Activated naive CD8-positive, alpha-beta T cell treated with anti-CD3 and anti-CD28 coated beads for 36 hours (primary cell): ENCODE measurements at regions not wholly inside any gene's neighbourhood (a gene's known extent, or its start where the extent isn't known, plus 50 kb on each side); places are given as distances from the start of the nearest gene placed in this dataset.
"Not testable (repeated sequence)": the region's sequence is repeated elsewhere in the genome, so short reads cannot be mapped to it uniquely, and the experiment has no call there.

ENCODE experiments used
- DNase-seq: peaks from one replicate; pipeline ENCODE4 v3.0.0; 2021
- H3K27ac Mint-ChIP-seq: one replicate; pipeline ENCODE4 v1.8.0; 2022; ENCODE audit warnings: mild to moderate bottlenecking, moderate library complexity, mixed read lengths
- H3K27me3 Mint-ChIP-seq: one replicate; pipeline ENCODE4 v1.8.0; 2022; ENCODE audit warnings: mild to moderate bottlenecking, mixed read lengths
- H3K36me3 Mint-ChIP-seq: one replicate; pipeline ENCODE4 v1.8.0; 2021; ENCODE audit warnings: mild to moderate bottlenecking, mixed read lengths
- H3K4me1 Mint-ChIP-seq: one replicate; pipeline ENCODE4 v1.8.0; 2021; ENCODE audit warnings: mixed read lengths
- H3K4me3 Mint-ChIP-seq: one replicate; pipeline ENCODE4 v1.8.0; 2022; ENCODE audit warnings: mild to moderate bottlenecking, moderate library complexity, mixed read lengths
- H3K9me3 Mint-ChIP-seq: one replicate; pipeline ENCODE4 v1.8.0; 2022; ENCODE audit warnings: mixed read lengths

GRCh38 chr6:9257215-9257614 is 821.9 kb upstream of the SLC35B3 start:
- Mint-ChIP-seq H3K4me3 (no peak overlapping the region), H3K4me1 (no peaks in the 10 kb centered on the region), H3K9me3 (peaks cover 6% of the 10 kb centered on the region), H3K36me3 (no peaks in the 10 kb centered on the region), H3K27me3 (peaks cover 3% of the 10 kb centered on the region), H3K27ac (no peak overlapping the region)
- DNase-seq = no peak

DNA sequence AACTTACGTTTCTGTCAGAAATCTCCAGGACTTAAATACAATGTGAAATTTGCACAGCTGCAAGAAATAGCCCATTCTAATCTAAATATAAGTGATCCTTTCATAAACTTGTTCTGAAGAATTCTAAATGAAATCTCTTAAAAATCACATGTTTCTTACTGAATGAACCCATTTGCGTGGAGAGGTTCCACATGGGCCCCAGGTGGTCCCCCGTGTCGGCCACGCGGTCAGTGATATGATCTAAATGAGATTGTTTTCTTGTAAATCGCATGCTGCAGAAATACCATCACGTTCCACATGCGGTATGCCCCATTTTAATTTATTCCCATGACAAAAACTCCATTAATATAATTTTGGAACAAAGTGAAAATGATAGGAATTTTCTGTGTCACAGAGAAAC is 818.9 kb upstream of the SLC35B3 start:
- H3K27me3 Mint-ChIP-seq = peaks cover 3% of the 10 kb centered on the region
- H3K9me3 Mint-ChIP-seq = no peaks in the 10 kb centered on the region
- H3K36me3 Mint-ChIP-seq = no peaks in the 10 kb centered on the region
- no peak overlapping the region for H3K4me3 Mint-ChIP-seq
- no peak for DNase-seq
- no peaks in the 10 kb centered on the region for H3K4me1 Mint-ChIP-seq
- no peak overlapping the region for H3K27ac Mint-ChIP-seq

- no peak for DNase-seq
- H3K9me3 Mint-ChIP-seq = no peaks in the 10 kb centered on the region
- H3K4me3 Mint-ChIP-seq = no peak overlapping the region
- peaks cover 3% of the 10 kb centered on the region for H3K27me3 Mint-ChIP-seq
- no peak overlapping the region for H3K27ac Mint-ChIP-seq
- H3K4me1 Mint-ChIP-seq = no peaks in the 10 kb centered on the region
- H3K36me3 Mint-ChIP-seq = no peaks in the 10 kb centered on the region
Measured at GRCh38 chr6:9252799-9253198, 817.5 kb upstream of the SLC35B3 start.

DNA sequence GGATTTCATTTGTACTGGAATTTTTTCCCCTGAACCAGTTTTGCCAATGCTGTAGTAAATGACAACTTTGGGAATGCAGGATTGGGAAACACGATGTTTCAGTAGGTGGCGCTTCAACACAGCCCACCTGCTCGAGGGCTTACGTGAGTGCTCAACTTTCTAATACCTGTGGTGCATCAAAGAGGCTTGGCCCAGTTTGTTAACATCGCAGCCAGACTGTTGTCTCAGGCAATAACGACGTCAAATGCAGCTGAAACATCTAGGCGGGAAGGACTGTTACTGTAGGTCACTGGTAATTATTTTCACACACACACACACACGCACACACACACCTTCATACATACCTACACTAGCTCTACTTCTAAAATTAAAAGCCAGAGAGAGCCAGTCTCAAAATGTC is 815.5 kb upstream of the SLC35B3 start:
- Mint-ChIP-seq H3K36me3 (no peaks in the 10 kb centered on the region), H3K27me3 (peaks cover 3% of the 10 kb centered on the region), H3K9me3 (no peaks in the 10 kb centered on the region), H3K4me3 (no peak overlapping the region), H3K27ac (no peak overlapping the region), H3K4me1 (no peaks in the 10 kb centered on the region)
- DNase-seq = no peak

GRCh38 chr6:9248133-9248532 is 812.8 kb upstream of the SLC35B3 start:
- H3K9me3 Mint-ChIP-seq = no peaks in the 10 kb centered on the region
- H3K36me3 Mint-ChIP-seq = no peaks in the 10 kb centered on the region
- no peak for DNase-seq
- no peak overlapping the region for H3K27ac Mint-ChIP-seq
- no peaks in the 10 kb centered on the region for H3K27me3 Mint-ChIP-seq
- no peaks in the 10 kb centered on the region for H3K4me1 Mint-ChIP-seq
- H3K4me3 Mint-ChIP-seq = no peak overlapping the region

GRCh38 chr6:9240861-9241260 is 805.5 kb upstream of the SLC35B3 start:
- DNase-seq = no peak
- Mint-ChIP-seq H3K27me3 (no peaks in the 10 kb centered on the region), H3K9me3 (no peaks in the 10 kb centered on the region), H3K27ac (no peak overlapping the region), H3K36me3 (no peaks in the 10 kb centered on the region), H3K4me1 (no peaks in the 10 kb centered on the region), H3K4me3 (no peak overlapping the region)

GRCh38 chr6:9236443-9236842 is 801.1 kb upstream of the SLC35B3 start:
- no peaks in the 10 kb centered on the region for H3K27me3 Mint-ChIP-seq
- peaks cover 3% of the 10 kb centered on the region for H3K9me3 Mint-ChIP-seq
- no peak for DNase-seq
- H3K4me1 Mint-ChIP-seq = no peaks in the 10 kb centered on the region
- H3K27ac Mint-ChIP-seq = no peak overlapping the region
- no peaks in the 10 kb centered on the region for H3K36me3 Mint-ChIP-seq
- no peak overlapping the region for H3K4me3 Mint-ChIP-seq

DNA sequence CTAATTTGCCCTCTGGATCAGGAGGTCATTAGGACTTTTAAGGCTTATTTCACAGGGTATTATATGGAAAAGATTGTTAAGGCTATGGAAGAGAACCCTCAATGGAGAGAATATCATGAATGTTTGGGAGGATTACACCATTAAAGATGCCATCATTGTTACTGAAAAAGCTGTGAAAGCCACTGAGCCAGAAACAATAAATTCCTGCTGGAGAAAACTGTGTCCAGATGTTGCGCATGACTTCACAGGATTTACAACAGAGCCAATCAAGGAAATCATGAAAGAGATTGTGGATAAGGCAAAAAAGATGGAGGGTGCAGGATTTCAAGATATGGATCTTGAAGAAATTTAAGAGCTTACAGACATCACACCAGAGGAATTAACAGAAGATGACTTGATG is 798.3 kb upstream of the SLC35B3 start:
- Mint-ChIP-seq H3K9me3 (peaks cover 3% of the 10 kb centered on the region), H3K27ac (no peak overlapping the region), H3K4me1 (no peaks in the 10 kb centered on the region), H3K4me3 (no peak overlapping the region), H3K36me3 (no peaks in the 10 kb centered on the region), H3K27me3 (no peaks in the 10 kb centered on the region)
- no peak for DNase-seq

DNA sequence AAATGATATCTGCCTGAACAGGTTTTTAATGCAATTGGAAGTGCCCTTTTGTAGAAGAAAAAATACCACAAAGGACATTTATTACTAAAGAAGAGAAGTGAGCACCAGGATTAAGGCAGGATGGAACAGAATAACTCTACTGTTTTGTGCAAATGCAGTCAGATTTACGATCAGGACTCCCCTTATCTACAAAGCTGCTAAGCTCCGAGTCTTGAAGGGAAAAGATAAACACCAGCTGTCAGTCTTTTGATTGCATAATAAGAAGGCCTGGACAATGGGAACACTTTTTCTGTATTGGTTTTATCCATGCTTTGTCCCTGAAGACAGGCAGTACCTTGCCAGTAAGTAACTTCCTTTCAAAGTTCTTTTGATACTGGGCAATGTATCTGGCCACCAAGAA is 797.9 kb upstream of the SLC35B3 start:
- Mint-ChIP-seq H3K4me1 (no peaks in the 10 kb centered on the region), H3K9me3 (peaks cover 3% of the 10 kb centered on the region), H3K27me3 (no peaks in the 10 kb centered on the region), H3K27ac (no peak overlapping the region), H3K4me3 (no peak overlapping the region), H3K36me3 (no peaks in the 10 kb centered on the region)
- no peak for DNase-seq

DNA sequence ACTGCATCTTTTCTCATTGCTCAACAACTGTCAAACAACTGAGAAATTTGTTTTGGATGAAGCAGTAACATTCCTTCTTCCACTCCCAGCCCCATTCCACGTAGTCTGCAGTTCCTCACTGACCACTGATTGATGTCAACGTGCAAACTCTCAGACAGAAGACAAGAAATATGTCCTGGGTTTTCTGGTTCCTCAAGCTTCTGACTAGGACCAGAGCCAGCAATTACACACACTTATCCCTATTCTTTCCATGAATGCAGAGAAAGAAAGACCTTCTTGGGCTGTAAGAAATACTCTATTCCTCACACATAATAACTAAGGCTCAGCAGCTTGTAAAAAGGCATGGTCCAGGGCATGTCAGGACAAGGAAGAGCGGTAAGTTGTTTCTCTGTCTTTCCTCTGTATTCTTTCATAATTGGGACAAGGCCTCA is 790.1 kb upstream of the SLC35B3 start:
- H3K27ac Mint-ChIP-seq = no peak overlapping the region
- no peaks in the 10 kb centered on the region for H3K4me1 Mint-ChIP-seq
- peaks cover 5% of the 10 kb centered on the region for H3K9me3 Mint-ChIP-seq
- H3K4me3 Mint-ChIP-seq = no peak overlapping the region
- H3K27me3 Mint-ChIP-seq = no peaks in the 10 kb centered on the region
- no peak for DNase-seq
- H3K36me3 Mint-ChIP-seq = no peaks in the 10 kb centered on the region

DNA sequence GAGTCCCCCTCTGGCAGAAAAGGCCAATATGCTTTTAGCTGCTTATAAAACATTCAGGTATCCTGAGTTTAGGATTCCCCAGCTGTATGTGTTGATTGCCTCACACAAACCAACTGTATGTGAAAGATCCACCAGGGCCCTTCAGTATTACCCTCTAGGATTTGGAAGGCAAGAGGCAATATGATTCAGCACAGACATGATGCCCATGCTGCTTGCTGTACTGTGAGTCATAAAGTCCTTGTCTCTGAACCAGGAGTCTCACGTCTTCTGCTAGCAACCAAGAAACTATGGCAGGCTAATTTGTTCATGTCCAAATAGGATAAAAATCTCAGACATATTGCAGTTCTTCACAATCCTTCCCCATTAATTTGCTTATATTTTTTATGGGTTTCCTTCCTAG is 789.2 kb upstream of the SLC35B3 start:
- Mint-ChIP-seq H3K4me3 (no peak overlapping the region), H3K27ac (no peak overlapping the region), H3K4me1 (no peaks in the 10 kb centered on the region), H3K36me3 (no peaks in the 10 kb centered on the region), H3K27me3 (no peaks in the 10 kb centered on the region), H3K9me3 (peaks cover 5% of the 10 kb centered on the region)
- no peak for DNase-seq

DNA sequence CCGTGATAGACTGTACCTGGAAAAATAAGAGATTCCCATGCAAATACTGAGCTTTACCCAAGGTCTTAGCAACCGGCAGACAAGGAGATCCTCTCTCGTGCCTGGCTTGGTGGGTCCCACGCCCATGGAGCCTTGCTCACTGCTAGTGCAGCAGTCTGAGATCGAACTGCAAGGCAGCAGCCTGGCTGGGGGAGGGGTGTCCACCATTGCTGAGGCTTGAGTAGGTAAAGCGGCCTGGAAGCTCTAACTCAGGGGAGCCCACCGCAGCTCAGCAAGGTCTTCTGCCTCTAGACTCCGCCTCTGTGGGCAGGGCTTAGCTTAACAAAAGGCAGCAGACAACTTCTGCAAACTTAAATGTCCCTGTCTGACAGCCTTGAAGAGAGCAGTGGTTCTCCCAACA is 778.4 kb upstream of the SLC35B3 start:
- not testable (repeated sequence) for H3K27me3 Mint-ChIP-seq, DNase-seq, H3K4me3 Mint-ChIP-seq, H3K36me3 Mint-ChIP-seq, H3K27ac Mint-ChIP-seq, H3K4me1 Mint-ChIP-seq
- H3K9me3 Mint-ChIP-seq = peaks cover 10% of the 10 kb centered on the region

GRCh38 chr6:9208966-9209365 is 773.6 kb upstream of the SLC35B3 start:
- DNase-seq = no peak
- H3K9me3 Mint-ChIP-seq = peaks cover 8% of the 10 kb centered on the region

DNA sequence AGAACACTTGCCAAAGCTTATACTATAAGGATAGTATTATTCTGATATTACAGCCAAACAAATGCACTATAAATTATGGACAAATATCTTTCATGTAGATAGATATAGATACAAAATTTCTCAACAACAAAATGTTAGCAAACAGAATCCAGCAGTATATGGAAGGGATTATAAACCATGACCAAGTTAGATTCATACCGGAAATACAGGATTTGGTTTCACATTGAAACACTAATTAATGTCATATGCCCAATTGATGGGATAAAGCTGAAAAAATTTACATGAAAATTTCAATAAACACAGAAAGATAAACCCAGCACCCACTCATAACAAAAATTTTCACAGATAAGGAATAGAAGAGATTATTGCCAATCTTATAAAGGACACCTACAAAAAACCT is 770.3 kb upstream of the SLC35B3 start:
- no peak for DNase-seq
- H3K27me3 Mint-ChIP-seq = no peaks in the 10 kb centered on the region
- no peak overlapping the region for H3K27ac Mint-ChIP-seq
- no peaks in the 10 kb centered on the region for H3K4me1 Mint-ChIP-seq
- peaks cover 8% of the 10 kb centered on the region for H3K9me3 Mint-ChIP-seq
- no peak overlapping the region for H3K4me3 Mint-ChIP-seq
- no peaks in the 10 kb centered on the region for H3K36me3 Mint-ChIP-seq

More at GRCh38 chr6:9208966-9209365, 773.6 kb upstream of the SLC35B3 start:
- H3K36me3 Mint-ChIP-seq = no peaks in the 10 kb centered on the region
- no peak overlapping the region for H3K4me3 Mint-ChIP-seq
- no peaks in the 10 kb centered on the region for H3K4me1 Mint-ChIP-seq
- H3K27me3 Mint-ChIP-seq = no peaks in the 10 kb centered on the region
- no peak overlapping the region for H3K27ac Mint-ChIP-seq

DNA sequence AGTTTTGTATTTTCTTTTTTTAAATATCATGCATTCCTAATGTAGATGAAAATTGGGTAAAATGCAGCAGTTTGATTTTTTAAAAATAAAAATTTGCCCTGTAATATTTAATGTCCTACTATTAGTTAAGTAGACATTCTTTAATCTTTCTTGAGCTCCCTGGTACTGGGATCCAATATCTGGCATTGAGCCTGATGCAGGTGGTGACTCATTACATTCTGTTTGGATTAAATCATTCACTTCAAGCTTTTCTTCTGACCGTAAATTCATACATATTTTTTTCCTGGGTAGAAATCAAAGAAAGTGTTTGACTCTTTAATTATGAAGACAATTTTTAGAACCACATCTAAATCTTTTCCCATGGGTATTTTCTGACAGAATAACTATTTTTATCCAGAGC is 768.8 kb upstream of the SLC35B3 start:
- DNase-seq = no peak
- peaks cover 8% of the 10 kb centered on the region for H3K9me3 Mint-ChIP-seq
- H3K36me3 Mint-ChIP-seq = no peaks in the 10 kb centered on the region
- no peak overlapping the region for H3K27ac Mint-ChIP-seq
- no peaks in the 10 kb centered on the region for H3K4me1 Mint-ChIP-seq
- H3K4me3 Mint-ChIP-seq = no peak overlapping the region
- H3K27me3 Mint-ChIP-seq = no peaks in the 10 kb centered on the region

DNA sequence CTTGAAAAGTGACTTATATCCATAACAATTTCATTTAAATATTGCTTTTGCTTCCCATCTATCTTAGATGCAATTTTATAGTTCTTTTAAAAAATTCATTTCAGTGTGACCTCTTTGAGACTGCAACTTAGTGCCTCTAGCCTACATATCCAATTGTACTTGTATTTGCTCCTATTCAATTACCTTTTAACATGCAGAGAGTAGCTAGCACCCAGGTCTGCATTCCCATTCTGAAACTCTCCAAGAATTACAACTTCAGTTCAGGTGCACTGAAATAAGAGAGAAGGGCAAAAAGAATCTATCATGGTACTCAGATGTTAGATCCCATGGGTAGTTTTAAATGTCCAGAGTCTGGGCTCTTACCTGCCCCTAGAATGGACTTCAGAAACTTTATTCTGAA is 765.4 kb upstream of the SLC35B3 start:
- no peak overlapping the region for H3K27ac Mint-ChIP-seq
- DNase-seq = no peak
- H3K4me1 Mint-ChIP-seq = no peaks in the 10 kb centered on the region
- no peaks in the 10 kb centered on the region for H3K36me3 Mint-ChIP-seq
- no peak overlapping the region for H3K4me3 Mint-ChIP-seq
- peaks cover 3% of the 10 kb centered on the region for H3K9me3 Mint-ChIP-seq
- no peaks in the 10 kb centered on the region for H3K27me3 Mint-ChIP-seq

- H3K36me3 Mint-ChIP-seq = no peaks in the 10 kb centered on the region
- no peaks in the 10 kb centered on the region for H3K9me3 Mint-ChIP-seq
- no peak for DNase-seq
- no peak overlapping the region for H3K4me3 Mint-ChIP-seq
- H3K27ac Mint-ChIP-seq = no peak overlapping the region
- no peaks in the 10 kb centered on the region for H3K4me1 Mint-ChIP-seq
- no peaks in the 10 kb centered on the region for H3K27me3 Mint-ChIP-seq
Measured at GRCh38 chr6:9197726-9198125, 762.4 kb upstream of the SLC35B3 start.
